Esophagus muscularis mucosa (tissue), 4 donors: ENCODE measurements at regions not wholly inside any gene's neighbourhood (a gene's known extent, or its start where the extent isn't known, plus 50 kb on each side); places are given as distances from the start of the nearest gene placed in this dataset.

Experiments used
- DNase-seq: peaks from one replicate; pipeline ENCODE4 v3.0.0-alpha.2; 2017; ENCODE audit errors: extremely low spot score
- H3K27ac ChIP-seq, 4 donors: fragments of 200-600 bp; sonication (generic); replicated peaks in 1 of 4; 1 replicate in 3 of 4; 2 replicates in 1 of 4; pipeline ENCODE4 v1.5.1; 2016 to 2019; ENCODE audit warnings: mild to moderate bottlenecking in 1 of 4
- H3K27me3 ChIP-seq, 4 donors: fragments of 200-600 bp; sonication (generic); one replicate each; pipeline versions ENCODE4 v1.5.1 to v1.6.0; 2016 to 2019
- H3K36me3 ChIP-seq, 4 donors: fragments of 200-600 bp; sonication (generic); one replicate each; pipeline ENCODE4 v1.5.1; 2016 to 2019
- H3K4me1 ChIP-seq, 4 donors: fragments of 200-600 bp; sonication (generic); one replicate each; pipeline ENCODE4 v1.5.1; 2016 to 2019
- H3K4me3 ChIP-seq, 4 donors: fragments of 200-600 bp; sonication (generic); 1 replicate in 2 of 4; 2 replicates in 2 of 4; pipeline ENCODE4 v1.5.1; 2016 to 2019; ENCODE audit warnings: mild to moderate bottlenecking in 4 of 4, moderate library complexity in 1 of 4
- H3K9me3 ChIP-seq, 4 donors: fragments of 200-600 bp; sonication (generic); 1 replicate in 3 of 4; 2 replicates in 1 of 4; pipeline ENCODE4 v1.5.1; 2016 to 2019
- CTCF ChIP-seq, 3 experiments: fragments of 200-600 bp in 2 of 3; fragments of 450-650 bp in 1 of 3; sonication (generic) in 2 of 3; IDR thresholded peaks; one replicate each; pipeline ENCODE4 v1.5.1; 2017 to 2019; ENCODE audit warnings: antibody characterized with exemption in 3 of 3, mild to moderate bottlenecking in 2 of 3, moderate library complexity in 1 of 3
- EP300 ChIP-seq: sonication (generic); formaldehyde crosslinking; IDR thresholded peaks from one replicate; pipeline ENCODE4 v1.6.1; 2017; ENCODE audit warnings: antibody characterized with exemption
- POLR2A ChIP-seq: fragments of 450-650 bp; IDR thresholded peaks from one replicate; pipeline ENCODE4 v1.6.1; 2017; ENCODE audit warnings: antibody characterized with exemption, moderate library complexity, mild to moderate bottlenecking, low read depth
- POLR2AphosphoS5 ChIP-seq, 2 donors: sonication (generic); formaldehyde crosslinking; IDR thresholded peaks; one replicate each; pipeline ENCODE4 v1.6.1; 2017; ENCODE audit warnings: antibody characterized with exemption in 2 of 2
- WGBS: methylation state at CpG from one replicate; pipeline ENCODE4 v1.1.5; 2018; 5-methylcytosine and 5-hydroxymethylcytosine counted together
- intact Hi-C: fragments of 100-400 bp; cut with DNase I; formaldehyde crosslinking; loops from one replicate; pipeline ENCODE4 v1.15.1; 2023

- Histone ChIP-seq H3K36me3 (no peaks in the 10 kb centered on the region), H3K27me3 (peaks cover 0 to 26% (median 0%) of the 10 kb centered on the region in 4 donors), H3K4me1 (no peaks in the 10 kb centered on the region), H3K27ac (no peak overlapping the region), H3K4me3 (no peak overlapping the region), H3K9me3 (no peaks in the 10 kb centered on the region)
- no peak for DNase-seq
- WGBS: 75% methylated on average over 12 of the region's 12 CpGs
- TF ChIP-seq POLR2A (no peak), POLR2AphosphoS5 (IDR thresholded peaks at IDR 0.05) (no peak), EP300 (no peak), CTCF (IDR thresholded peaks at IDR 0.05) (no peak)
- intact Hi-C loops: no loop called here
Measured at GRCh38 chr10:130567011-130567410, 430.8 kb downstream of the GLRX3 start.

- TF ChIP-seq POLR2AphosphoS5 (IDR thresholded peaks at IDR 0.05) (no peak), POLR2A (no peak), CTCF (IDR thresholded peaks at IDR 0.05) (no peak), EP300 (no peak)
- Histone ChIP-seq H3K27ac (no peak overlapping the region), H3K4me3 (no peak overlapping the region), H3K36me3 (no peaks in the 10 kb centered on the region), H3K9me3 (no peaks in the 10 kb centered on the region), H3K27me3 (peaks cover 0 to 26% (median 0%) of the 10 kb centered on the region in 4 donors), H3K4me1 (no peaks in the 10 kb centered on the region)
- WGBS: 97% methylated on average over 29 of the region's 31 CpGs
- intact Hi-C loops: no loop called here
- no peak for DNase-seq
Measured at GRCh38 chr10:130567436-130567835, 431.2 kb downstream of the GLRX3 start.

- intact Hi-C loops: no loop called here
- Histone ChIP-seq H3K4me1 (no peaks in the 10 kb centered on the region), H3K9me3 (no peaks in the 10 kb centered on the region), H3K36me3 (no peaks in the 10 kb centered on the region), H3K27me3 (peaks cover 0 to 26% (median 0%) of the 10 kb centered on the region in 4 donors), H3K27ac (no peak overlapping the region), H3K4me3 (no peak overlapping the region)
- DNase-seq: no peak
- 90% methylated on average over 18 of the region's 18 CpGs for WGBS
- TF ChIP-seq CTCF (IDR thresholded peaks at IDR 0.05): no peak
- TF ChIP-seq EP300: no peak
- no peak for TF ChIP-seq POLR2AphosphoS5 (IDR thresholded peaks at IDR 0.05)
- TF ChIP-seq POLR2A: no peak
Measured at GRCh38 chr10:130568246-130568645, 432.1 kb downstream of the GLRX3 start.

- intact Hi-C loops: no loop called here
- 75% methylated on average over 7 of the region's 7 CpGs for WGBS
- DNase-seq: no peak
- Histone ChIP-seq H3K4me1 (no peaks in the 10 kb centered on the region), H3K36me3 (no peaks in the 10 kb centered on the region), H3K9me3 (no peaks in the 10 kb centered on the region), H3K27me3 (peaks cover 0 to 22% (median 0%) of the 10 kb centered on the region in 4 donors), H3K27ac (no peak overlapping the region), H3K4me3 (no peak overlapping the region)
- no peak for TF ChIP-seq CTCF (IDR thresholded peaks at IDR 0.05)
- TF ChIP-seq POLR2A: no peak
- no peak for TF ChIP-seq POLR2AphosphoS5 (IDR thresholded peaks at IDR 0.05)
- no peak for TF ChIP-seq EP300
Measured at GRCh38 chr10:130570074-130570473, 433.9 kb downstream of the GLRX3 start.

- TF ChIP-seq POLR2A: no peak
- TF ChIP-seq EP300: no peak
- TF ChIP-seq CTCF (IDR thresholded peaks at IDR 0.05): no peak
- TF ChIP-seq POLR2AphosphoS5 (IDR thresholded peaks at IDR 0.05): no peak
- intact Hi-C loops: no loop called here
- no peaks in the 10 kb centered on the region for H3K36me3 ChIP-seq
- no peak for DNase-seq
- no peak overlapping the region for H3K27ac ChIP-seq
- no peaks in the 10 kb centered on the region for H3K9me3 ChIP-seq
- no peak overlapping the region for H3K4me3 ChIP-seq
- H3K27me3 ChIP-seq: peaks cover 0 to 21% (median 0%) of the 10 kb centered on the region in 4 donors
- H3K4me1 ChIP-seq: no peaks in the 10 kb centered on the region
- WGBS: 84% methylated on average over 9 of the region's 9 CpGs
Measured at GRCh38 chr10:130571674-130572073, 435.5 kb downstream of the GLRX3 start.
